ENCODE measurements at regions not wholly inside any gene's neighbourhood (a gene's known extent, or its start where the extent isn't known, plus 50 kb on each side); places are given as distances from the start of the nearest gene placed in this dataset.

DNA sequence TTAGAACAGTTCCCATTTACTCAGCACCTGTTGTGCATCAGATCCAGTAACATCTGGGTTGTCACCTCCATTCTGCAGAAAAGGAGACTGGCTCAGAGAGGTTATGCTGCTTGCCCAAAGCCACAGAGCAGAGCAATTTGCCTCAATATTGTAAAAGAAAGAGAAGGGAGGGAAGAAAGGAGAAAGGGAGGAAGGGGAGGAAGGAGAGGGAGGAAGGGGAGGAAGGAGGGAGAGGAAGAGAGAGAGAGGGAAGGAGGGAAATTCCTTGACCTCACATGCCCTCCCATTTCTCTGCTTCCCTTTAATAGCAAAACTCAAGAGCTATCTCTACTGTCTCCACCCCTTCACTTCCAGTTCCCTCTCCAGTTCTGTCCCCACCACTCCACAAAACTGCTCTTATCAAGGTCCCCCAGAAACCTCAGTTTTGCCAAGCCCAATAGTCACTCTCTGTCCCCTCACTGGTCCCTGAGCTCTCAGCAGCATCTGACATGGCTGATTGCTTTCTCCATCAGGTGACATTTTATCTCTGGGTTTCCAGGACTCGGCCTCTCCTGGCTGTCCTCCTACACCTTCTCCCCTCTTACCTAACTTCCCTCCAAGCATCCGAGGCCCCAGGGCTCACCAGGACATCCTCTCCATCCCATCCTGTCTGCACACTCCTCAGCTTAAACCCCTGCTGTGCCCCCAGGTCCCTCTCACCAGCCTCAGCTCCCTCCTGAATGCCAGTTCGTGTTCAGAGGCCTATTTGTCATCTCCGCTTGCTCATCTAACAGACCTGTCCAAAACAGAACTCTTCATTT is 104.7 kb upstream of the LINGO1 start:
- DNase-seq (ENCODE audit: low read depth in 2 of 2) = no peak

- no peak for DNase-seq (ENCODE audit: low read depth in 2 of 2)
Measured at GRCh38 chr15:77734306-77734705, 101.6 kb upstream of the LINGO1 start.

- no peak for DNase-seq (ENCODE audit: low read depth in 2 of 2)
Measured at GRCh38 chr15:77733579-77734300, 101.0 kb upstream of the LINGO1 start.

DNA sequence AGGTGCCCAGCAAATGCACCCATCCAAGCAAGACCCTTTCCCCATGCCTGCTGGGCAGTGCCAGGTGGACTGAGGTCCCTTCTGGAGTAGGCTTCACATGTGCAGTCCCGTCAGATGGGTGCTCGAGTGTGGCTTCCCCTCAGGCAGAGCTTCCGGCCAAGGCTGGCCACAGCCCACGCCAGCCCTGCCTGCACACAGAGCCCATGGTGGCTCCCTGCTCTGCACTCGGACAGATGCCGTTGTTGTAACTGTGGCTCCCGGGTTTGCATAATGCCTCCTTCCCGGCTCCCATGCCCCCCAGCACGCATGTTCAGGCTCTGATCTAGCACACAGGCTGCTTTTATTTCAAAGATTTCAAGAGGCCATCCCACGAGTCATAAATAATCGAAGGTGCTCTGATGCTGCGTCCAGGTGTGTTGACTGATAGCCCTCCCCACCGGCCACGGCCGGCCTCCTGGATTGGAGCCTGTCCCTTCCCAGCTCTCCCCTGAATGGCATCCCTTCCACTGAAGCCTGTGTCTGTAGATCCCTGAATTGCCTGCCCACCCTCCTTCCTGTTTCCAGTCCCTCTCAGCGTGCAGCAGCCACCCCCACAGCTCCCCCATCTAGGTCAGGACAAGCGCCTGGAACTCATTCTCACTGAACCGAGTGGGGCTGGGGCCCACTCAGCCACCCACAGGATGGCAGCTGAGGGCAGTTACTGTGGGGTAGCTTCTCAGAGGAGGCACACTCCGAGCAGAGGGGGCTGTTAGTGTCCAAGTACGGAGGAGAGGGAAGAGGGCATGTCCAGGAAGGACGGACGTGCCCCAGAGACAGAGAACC is 100.0 kb upstream of the LINGO1 start:
- no peak for DNase-seq (ENCODE audit: low read depth in 2 of 2)

- DNase-seq (ENCODE audit: low read depth in 2 of 2) = no peak
Measured at GRCh38 chr15:77731945-77732344, 99.2 kb upstream of the LINGO1 start.

- no peak for DNase-seq (ENCODE audit: low read depth in 2 of 2)
Measured at GRCh38 chr15:77731067-77731466, 98.4 kb upstream of the LINGO1 start.

DNA sequence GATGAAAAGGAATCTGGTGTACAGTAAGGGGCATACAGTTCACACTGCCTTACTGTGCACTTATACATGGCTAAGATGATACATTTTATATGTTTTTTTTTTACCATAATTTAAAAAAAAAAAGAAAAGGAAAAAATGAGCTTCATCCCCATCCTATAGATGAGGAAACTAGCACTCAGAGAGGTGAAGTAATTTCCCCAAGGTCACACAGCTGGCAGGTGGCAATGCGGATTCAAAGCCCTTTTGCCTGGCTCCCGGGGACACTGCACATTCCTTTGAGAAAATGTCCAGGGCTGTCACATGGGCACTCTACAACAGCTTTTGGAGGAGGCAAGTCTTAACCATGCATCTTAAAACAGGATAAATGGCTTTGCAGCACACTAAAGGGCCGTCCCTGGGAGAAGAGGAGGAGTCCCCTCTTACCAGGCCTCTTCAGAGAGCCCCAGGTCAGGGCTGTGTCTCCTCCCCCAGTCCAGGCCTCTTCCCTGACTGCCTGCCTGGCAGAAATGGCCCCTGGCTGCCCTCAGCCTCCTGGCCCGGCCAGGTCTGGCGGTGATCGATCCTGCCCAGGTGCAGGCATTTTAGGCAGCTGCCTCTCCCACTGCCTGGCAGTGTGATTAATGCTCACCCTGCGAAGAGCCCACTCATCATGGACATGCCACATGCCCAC is 95.1 kb upstream of the LINGO1 start:
- no peak for DNase-seq (ENCODE audit: low read depth in 2 of 2)

GRCh38 chr15:77724715-77725114 is 92.0 kb upstream of the LINGO1 start:
- no peak for DNase-seq (ENCODE audit: low read depth in 2 of 2)

- DNase-seq (ENCODE audit: low read depth in 2 of 2) = no peak
Measured at GRCh38 chr15:77723756-77724155, 91.0 kb upstream of the LINGO1 start.

GRCh38 chr15:77722759-77723460 is 90.2 kb upstream of the LINGO1 start:
- no peak for DNase-seq (ENCODE audit: low read depth in 2 of 2)

DNA sequence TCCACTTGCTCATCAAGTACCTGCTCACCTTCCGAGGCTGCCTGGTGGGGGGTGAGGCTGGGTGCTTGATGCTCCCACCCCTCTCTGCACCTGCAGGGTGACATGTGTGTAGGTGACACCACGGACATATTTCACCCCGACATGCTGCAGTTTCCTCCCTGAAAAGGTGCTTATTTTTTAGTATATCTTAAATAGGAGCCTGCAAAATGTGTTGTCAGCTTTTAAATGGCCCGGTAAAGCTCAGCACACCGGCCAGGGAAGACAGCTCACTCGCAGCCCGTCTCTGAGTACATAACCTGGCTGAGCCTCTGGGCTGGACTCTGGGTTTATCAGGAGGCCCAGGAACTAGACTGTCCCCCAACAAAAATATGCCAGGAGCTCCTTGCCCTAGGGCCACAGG is 89.3 kb upstream of the LINGO1 start:
- DNase-seq (ENCODE audit: low read depth in 2 of 2) = no peak

DNA sequence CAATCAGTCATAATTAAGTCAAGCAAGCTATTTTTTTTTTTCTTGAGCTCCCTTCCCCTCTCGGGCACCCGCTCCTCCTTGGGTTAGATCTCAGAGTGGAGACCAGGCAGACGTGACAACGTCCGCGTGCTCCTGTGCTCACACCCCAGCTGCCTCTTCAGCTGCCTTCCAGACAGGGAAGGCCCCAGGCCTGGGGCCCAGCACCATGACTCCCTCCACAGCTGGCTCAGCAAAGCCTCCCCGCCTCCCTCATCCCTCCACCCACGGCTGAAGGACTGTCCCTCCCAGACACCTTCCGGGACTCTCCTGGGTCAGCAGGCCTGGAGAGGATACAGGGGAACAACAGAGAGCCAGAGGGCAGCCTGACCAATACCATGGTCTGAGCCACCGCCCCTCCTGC is 87.9 kb upstream of the LINGO1 start:
- no peak for DNase-seq (ENCODE audit: low read depth in 2 of 2)

DNA sequence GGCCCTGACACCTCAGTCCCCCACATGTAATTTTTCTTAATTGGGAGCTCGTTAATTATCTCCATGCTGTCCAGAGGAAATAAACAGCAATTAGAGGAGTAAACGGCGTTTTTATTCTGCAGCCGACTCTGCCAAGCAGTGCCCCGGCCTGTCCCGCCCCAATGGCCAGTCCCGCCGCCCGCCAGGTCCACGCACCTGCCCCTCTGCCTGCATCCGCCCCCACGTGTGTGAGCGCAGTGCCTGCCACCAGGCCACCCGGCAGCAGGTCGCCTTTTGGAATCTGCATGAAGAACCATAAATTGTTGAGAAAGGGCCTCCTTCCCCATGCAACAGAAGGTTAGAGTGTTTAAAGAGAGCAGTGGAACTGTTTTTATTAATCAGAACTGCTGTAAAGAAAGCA is 87.5 kb upstream of the LINGO1 start:
- no peak for DNase-seq (ENCODE audit: low read depth in 2 of 2)

DNA sequence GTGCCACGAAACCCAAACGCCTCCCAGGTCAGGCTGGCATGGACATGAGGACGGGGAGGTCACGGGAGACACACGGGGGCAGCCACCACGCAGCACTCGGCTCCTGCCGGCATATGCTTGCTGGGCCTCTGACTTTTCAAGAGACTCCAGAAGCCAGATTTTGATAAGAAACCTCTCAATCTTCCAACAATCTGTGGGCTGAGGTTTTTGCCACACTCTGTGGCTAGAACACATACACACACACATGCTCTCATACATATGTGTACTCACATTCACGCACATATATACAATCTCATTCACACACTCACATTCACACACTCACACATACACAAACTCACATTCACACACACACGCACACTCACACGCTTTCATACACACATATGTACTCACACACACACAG is 86.7 kb upstream of the LINGO1 start:
- no peak for DNase-seq (ENCODE audit: low read depth in 2 of 2)

DNA sequence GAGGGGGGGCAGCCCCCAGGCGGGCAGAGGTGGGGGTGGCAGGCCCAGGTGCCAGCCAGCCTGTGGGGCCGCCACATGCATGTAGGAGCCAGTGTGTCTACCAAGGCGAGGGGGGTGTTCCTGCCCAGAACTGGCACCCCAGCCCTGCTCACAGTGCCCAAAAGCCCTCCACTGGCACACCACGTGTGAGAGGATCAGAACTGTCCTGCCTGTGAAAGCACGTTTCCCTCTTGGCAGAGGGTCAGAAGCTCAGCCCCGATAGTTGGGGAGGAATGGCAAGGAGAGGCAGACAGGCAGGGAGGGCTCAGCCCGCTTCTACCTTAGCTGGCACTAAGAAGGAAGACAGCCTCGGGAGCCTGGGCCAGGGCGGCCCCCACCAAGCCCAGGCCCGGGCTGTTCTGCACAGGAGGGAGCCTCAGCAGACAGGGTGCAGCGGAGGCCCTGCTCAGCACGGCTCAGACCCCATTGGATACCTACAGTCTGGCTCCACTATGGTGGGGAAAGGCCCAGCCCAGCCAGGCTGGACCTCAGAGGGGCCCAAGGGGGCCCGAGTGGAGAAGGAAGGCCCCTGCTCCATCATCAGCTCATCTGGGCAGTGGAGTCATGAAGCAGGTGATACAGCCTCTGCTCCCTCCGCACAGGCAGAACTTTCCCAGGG is 84.8 kb upstream of the LINGO1 start:
- no peak for DNase-seq (ENCODE audit: low read depth in 2 of 2)

DNA sequence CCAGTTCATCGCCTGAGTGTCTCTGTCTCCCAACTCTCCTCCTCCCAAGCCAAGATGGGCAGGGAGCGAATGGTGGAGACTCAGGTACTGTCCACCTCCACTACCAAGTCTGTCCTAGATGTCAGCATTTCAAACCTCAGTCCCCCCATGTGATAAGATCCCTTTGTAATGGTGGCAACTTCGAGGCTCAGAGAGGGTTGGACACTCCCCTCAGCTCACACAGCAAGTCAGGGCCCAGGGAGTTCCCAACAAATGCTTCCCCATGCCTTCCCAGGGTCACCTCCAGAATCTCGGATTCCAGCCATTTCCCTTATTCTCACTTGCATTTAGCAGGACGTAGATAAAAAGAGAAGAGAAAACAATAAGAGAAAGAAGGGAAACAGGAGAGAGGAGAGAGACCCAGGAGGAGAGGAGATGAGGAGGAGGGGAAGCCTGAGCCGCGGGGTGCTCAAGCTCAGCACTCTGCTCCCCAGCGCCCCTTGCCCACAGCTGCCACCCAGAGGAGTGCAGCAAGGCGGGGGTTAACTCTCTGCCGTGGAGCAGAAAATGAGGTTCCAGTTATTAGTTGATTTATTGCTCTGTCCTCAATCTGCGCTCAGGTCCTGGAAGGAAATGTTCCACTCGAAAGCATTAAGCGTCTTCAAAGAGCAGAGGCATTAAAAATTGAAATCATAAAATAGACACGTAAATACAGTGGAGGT is 84.1 kb upstream of the LINGO1 start:
- no peak for DNase-seq (ENCODE audit: low read depth in 2 of 2)

GRCh38 chr15:77715860-77716259 is 83.1 kb upstream of the LINGO1 start:
- no peak for DNase-seq (ENCODE audit: low read depth in 2 of 2)

DNA sequence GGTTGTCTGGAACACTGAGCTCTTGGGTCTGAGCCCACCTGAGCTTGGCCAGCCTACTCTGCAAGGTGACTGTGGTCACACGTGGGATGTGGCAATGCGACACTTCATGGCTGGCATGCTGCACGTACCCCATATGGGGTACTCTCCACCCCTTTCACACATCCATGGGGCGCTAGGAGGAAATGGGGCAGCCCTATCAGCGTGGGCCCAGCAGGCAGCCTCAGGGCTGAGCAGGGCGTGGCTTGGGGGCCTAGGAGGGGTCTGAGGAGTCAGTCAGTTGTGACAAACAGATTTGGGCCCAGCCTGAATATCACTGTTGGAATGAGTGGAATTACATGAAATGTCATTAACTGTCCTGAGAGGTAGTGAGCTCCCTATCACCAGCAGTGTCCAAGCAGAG is 82.3 kb upstream of the LINGO1 start:
- no peak for DNase-seq (ENCODE audit: low read depth in 2 of 2)

DNA sequence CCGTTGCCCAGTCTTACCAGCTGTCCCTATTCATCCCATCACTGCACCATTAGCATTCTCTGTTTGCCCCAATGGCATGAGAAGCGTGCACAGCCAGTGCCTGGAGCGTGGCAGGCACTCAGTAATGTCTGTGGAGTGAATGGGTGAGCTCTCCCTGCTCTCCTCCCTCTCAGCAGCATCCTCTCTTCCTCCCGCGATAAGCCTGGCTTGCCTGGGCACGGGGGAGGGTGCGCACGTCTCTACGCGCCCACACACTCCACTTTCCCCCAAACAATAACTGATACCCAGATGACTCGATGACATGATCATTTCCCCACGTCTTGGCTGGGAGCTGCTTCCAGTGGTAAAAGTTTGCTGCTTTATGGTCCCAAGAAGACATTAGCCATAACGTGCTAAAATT is 81.8 kb upstream of the LINGO1 start:
- no peak for DNase-seq (ENCODE audit: low read depth in 2 of 2)

- no peak for DNase-seq (ENCODE audit: low read depth in 2 of 2)
Measured at GRCh38 chr15:77714023-77714422, 81.3 kb upstream of the LINGO1 start.
